HG03575 (cell line): ENCODE measurements at regions not wholly inside any gene's neighbourhood (a gene's known extent, or its start where the extent isn't known, plus 50 kb on each side); places are given as distances from the start of the nearest gene placed in this dataset.
"Not testable (repeated sequence)": the region's sequence is repeated elsewhere in the genome, so short reads cannot be mapped to it uniquely, and the experiment has no call there.

ENCODE experiments used
- ATAC-seq: cut with Tn5 transposase; IDR thresholded peaks from one replicate; pipeline ENCODE4 v1.9.1; 2021; ENCODE audit not compliant: unreplicated experiment, insufficient number of reproducible peaks, low FRiP score; ENCODE audit errors: extremely low read depth

DNA sequence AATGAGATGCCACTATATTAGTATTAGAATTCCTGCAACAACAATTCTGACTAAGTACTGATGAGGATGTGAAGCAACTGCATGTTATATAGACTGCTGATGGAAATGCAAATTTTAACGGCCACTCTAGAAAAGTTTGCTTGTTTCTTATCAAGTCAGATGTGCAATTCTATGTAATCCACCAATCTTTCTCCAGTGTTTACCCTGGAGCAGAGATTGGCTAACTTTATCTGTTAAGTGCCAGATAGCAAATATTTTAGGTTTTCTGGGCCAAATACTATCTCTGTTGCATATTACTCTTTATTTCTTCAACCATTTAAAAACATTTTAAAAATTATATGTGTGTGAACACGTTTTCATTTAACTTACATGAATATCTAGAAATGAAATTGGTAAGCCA lies 586.9 kb downstream of the FAM181B start:
- no peak for ATAC-seq

DNA sequence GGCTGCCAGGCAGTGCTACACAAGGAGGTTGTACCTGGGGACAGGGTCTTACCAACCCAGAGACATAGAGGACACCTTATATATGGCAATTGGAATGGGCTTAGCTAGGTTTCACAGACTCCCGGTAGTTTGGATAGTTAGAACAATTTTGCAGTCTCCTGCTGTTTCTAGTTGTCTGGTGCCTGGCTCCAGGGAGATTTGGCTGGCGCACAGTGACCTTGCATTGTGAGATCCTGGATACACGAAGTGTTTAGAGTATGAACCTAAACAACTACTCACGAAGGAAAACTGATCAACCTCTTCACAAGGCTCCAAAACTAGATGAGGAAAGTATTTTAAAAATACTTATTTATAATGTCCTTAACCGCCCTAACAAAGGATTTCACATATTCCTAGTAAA lies 614.7 kb downstream of the FAM181B start:
- ATAC-seq: no peak

DNA sequence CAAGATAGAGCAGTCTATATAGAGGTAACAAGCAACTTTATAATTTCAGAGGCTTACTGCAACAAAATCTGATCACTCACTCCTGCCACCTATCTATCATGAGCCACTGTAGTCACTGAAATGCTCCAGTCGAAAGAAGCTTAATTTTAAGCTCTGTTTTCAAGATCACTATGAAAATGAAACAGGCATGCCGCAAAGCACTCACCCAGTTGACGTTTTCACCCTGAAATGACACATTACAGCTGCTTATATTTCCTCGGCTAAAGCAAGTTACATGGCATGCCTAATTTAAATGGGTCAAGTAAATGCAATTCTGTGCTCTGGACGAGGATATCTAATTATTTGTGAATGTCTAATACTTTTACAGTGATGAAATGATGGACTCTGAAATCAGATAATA lies 616.3 kb downstream of the FAM181B start:
- no peak for ATAC-seq

DNA sequence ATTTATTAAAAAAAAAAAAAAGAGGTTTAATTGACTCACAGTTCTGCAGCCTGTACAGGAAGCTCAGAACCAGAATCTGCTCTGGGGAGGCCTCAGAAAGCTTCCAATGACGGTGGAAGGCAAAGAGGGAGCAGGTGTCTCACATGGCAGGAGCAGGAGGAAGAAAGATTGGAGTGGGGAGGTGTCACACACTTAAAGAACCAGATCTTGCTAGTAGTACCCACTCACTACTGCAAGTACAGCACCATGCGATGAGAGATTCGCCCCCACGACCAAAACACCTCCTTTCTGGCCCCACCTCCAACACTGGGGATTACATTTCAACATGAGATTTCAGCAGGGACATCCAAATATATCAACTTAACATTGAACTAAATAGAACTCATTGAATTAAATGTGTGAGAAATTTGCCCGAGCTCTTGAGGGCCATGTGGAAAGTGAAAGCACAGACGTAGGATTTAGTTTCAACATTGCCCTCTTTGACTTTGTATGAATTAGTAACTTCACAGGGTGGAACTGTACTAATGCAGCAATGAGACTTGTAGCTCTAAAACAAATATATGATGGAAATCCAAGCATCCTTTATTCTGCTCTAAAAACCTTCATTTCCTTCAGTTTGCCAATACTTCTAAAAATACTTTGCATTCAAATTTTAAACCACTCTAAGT lies 628.2 kb downstream of the FAM181B start:
- no peak for ATAC-seq

DNA sequence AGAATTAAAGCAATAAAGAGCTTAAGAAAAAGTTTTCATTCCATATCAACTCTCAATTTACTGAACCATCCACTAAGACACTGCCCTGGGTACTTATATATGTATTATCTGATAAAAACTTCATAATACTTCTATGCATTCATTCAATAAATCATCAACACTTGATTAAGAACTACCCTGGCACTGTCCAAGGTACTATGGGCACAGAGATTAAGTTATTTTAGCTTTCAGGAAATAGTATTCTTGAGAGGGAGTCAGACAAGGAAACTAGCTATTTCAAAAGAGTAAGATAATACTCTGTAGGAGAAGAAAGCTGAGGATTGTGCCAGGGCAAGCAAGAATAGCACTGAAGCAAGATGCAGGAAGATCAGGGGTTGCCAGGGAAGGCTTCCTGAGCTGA lies 640.8 kb downstream of the FAM181B start:
- no peak for ATAC-seq

DNA sequence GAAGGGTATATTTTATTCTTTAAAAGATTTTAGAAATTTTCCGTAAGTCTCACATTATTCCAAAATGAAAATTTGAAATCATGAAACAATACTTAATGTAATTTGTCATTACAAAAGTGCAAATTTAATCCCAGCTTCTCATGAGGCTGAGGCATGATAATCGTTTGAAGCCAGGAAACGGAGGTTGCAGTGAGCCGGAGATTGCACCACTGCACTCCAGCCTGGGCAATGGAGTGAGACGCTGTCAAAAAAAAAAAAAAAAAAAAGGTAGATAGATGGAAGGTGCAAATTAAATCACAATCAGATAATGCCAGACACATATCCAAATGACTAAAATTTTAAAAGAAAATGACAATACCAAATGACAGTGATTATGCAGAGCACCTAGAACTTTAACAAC lies 644.2 kb downstream of the FAM181B start:
- ATAC-seq: no peak

DNA sequence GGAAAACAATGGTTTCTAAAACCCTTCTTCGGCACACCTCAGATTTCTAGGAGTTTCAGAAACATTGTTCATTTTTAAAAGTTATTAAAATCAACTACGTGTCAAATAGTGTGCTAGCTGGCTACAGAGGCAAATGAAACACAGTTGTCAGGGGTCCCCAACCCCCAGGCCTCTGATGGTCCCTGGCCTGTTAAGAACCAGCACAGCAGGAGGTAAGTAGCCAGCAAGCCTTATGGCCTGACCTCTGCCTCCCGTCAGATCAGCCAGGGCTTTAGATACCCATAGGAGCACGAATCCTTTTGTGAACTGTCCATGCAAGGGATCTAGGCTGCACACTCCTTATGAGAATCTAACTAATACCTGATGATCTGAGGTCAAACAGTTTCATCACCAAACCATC lies 648.2 kb downstream of the FAM181B start:
- ATAC-seq: no peak

DNA sequence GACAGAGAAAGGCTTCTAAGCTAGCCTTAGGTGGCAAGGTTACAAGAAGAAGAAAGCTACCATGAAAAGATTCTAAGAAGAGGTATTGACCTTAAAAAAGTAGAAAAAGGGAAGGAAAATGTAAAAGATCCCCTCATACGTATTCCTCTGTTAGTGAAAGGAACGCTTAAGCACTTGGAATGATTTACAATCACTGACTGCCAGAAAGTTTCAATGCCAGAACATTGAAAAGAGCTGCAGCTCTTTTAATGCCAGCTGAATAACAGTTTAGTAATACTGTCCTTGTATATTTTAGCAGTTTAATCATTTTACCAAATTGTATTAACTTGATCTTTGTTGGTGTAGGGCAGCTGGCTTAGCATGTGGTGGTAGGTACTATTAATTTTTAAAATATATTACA lies 650.7 kb downstream of the FAM181B start:
- no peak for ATAC-seq

DNA sequence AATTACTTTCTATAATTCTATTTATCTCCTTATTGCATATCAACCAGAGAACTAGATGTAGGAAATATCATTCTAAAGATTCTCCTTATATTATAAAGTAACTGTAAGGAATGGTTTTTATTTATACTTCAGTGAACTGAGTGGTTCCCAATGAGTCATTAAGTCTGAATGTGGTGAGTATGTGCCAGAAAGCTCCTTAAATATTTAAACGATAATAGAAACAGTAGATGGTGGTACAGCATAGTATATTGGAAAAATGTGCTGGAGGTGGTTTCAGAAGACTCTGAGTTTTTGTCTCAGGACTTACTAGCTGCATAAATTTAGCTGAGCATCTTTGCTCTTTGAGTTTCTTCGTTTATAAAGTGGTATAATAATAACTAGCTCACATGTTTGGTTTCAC lies 653.5 kb downstream of the FAM181B start:
- no peak for ATAC-seq

DNA sequence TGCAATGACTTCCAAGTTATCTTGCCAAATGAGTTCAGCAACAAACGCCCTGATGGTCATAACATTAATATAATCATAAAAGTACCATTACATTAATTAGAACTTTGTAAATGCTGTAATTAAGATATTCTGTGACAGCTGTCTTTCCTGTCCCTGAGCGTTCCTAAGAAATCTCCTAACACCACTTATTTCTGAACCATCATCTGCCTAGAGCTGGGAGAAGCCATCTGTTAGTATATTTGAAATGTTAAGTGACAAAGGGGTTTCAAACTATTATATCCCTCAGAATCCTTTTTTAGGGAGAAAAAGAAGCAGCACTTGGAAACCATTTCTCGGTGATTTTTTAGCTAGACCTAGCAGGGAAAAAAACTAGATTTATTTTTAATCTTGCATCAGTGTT lies 657.5 kb downstream of the FAM181B start:
- ATAC-seq: no peak

DNA sequence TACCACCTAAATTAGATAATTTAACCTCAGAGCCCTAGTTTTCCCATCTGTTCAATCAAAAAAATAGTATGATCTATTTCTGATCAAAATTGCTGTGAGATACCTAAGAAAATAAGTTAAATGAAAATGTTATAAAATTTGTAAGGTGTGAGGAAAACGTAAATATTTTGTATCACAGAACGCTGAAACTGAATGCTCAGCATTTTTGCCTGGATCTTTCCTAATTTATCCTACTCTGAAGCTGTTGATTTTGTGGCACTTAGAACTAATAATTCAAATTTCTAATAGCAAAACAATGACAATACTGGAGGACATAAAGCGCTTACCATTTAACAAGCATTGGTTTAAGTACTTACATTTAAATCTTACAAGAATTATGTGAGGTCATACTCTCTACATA lies 674.2 kb downstream of the FAM181B start:
- no peak for ATAC-seq

DNA sequence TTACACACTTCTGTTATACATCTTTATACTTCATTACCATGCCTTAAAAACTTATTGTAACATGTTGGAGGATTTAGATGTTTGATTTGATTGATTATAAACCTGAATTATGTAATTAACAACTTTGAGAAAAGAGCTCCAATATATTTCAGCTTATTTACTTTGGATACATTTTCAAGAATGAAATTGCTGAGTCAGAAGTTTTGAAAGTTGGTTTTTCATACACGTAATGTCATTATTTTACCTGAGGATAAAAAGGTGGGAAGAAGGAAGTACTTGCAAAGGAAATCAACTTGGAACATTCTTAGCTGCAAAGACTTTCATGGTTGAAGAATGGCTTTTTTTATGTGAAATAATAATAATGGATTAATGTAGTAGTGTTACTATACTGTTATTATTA lies 677.2 kb downstream of the FAM181B start:
- no peak for ATAC-seq

DNA sequence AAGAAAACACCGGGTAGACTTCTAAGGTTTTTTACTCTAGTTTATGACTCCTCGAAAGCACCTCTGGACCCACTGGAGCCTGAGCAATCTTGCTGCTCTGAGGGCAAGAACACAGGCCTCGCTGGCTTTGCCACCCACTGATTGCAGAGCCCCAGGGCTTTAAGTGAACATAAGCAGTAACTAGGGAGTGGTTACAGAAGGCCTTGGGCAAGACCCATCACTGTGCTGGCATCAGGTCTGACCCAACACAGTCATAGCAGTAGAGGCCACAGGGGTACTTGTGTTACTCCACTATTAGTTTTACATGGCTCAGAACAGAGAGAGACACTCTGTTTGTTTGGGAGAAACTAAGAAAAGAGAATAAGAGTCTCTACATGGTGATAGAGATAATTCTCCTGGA lies 684.5 kb downstream of the FAM181B start:
- ATAC-seq: no peak

DNA sequence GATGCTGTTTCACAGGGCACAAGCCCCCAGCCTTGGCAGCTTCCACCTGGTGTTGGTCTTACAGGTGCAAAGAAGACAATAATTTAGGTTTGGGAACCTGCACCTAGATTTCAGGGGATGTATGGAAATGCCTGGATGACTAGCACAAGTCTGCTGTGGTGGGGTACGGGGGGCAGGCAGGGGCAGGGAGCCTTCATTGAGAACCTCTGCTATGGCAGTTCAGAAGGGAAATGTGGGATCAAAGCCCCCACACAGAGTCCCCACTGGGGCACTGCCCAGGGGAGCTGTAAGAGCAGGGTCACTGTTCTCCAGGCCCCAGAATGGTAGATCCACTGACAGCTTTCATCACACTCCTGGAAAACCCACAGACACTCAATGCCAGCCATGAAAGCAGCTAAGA lies 686.5 kb downstream of the FAM181B start:
- ATAC-seq: no peak

DNA sequence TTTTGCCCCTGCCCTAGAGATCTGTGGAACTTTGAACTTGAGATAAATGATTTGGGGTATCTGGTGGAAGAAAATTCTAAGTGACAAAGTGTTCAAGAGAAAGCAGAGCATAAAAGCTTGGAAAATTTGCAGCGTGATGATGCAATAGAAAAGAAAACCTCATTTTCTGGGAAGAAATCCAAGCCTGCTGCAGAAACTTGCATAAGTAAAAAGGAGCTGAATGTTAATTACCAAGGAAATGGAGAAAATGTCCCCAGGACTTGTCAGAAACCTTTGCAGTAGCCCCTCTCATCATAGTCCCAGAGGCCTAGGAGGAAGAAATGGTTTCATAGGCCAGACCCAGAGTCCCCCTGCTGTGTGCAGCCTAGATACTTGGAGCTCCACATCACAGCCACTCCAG lies 686.9 kb downstream of the FAM181B start:
- no peak for ATAC-seq

DNA sequence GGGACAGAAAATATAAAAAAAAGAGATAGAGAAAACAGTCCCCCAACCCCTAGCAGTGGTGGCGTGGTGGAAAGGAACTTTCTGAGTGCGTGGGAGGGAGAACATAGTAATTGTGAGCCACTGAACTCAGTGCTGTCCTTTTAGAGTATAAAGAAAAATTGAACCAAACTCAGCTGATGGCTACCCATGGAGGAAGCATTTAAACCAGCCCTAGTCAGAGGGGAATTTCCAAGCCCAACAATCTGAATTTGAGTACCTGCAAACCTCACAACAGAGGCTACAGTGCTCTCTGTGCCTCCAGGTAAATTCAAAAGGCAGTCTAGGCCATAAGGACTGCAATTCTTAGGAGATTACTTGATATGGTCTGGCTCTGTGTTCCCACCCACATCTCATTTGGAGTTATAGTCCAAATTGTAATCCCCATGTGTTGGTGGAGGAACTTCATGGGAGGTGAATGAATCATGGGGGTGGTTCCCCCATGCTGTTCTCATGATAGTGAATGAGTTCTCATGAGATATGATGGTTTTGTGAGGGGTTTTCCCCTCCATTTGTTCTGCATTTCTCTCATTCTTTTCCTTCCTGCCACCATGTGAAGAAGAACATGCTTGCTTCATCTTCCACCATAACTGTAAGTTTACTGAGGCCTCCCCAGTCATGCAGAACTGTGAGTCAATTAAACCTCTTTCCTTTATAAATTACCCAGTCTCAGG lies 687.8 kb downstream of the FAM181B start:
- no peak for ATAC-seq

DNA sequence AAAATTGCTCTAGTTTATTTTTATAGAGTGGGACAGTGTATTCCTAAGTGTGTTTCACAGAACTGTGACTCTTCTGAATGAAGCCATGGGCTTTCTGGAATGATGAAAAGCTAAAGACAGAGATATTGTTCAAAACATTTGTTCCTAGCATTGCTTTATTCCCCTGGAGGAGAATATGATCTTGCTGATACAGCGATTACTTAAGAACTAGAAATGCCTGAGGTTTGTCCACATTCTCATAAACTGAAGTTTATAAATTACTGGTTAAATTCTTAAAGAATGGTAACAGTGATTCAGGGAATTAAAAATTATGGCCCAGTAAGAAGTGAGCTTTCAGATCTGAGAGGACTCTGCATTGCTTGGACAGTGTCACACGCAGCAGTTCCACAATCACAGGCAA lies 690.3 kb downstream of the FAM181B start:
- no peak for ATAC-seq

DNA sequence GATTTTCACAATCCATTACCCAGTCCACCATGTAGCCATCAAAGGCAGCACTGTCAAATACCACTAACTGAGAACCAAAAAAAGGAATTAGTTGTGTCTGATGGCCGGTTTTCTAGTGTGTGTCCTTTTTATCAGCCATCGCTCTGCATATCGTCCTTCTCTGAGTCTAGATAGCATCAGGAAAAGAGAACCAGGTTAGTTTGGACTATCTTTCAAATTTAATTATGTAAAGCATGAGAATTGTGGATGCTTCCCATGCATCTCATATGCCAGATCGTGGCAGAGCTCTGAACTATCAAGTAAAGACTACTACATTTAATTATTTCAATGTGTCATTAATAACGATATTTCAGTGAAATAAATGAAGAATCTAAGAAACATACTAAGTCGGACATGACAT lies 691.9 kb downstream of the FAM181B start:
- no peak for ATAC-seq

DNA sequence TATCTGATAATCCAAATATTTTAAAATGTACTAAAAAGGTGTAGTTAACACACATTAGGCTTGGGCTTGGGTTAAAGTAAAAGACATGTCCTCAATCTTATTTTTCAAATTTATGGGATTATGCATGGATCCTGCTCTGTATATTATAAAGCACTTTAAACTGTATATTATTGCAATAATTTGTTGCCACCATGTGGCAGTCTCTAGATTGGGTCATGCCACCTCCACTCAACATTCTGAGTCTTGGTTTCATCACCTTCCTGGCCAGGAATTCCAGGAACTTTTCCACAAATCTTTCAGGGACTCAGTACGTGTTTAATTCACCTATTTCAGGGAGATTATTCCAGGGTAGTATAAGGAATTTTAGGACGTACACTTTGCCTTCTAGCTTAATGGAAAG lies 695.5 kb downstream of the FAM181B start:
- no peak for ATAC-seq

DNA sequence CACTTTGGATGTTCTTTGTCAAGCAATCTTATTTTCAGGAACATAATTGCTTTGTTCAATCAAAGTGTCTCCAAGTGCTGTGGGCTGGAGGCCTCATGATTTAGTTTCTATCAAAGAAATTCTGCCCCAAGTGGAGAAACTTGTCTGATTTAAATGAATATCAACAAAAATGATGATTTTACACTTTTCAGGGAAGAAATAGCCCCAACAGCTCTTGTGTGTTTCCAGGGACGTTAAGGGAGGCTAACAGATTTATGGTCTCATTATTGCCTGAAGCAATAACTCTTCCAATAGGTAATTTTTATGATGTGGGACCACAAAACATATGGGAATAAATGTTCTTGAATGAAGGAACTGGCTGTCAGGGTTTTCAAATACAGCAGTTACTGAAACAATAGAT lies 699.1 kb downstream of the FAM181B start:
- ATAC-seq: no peak

DNA sequence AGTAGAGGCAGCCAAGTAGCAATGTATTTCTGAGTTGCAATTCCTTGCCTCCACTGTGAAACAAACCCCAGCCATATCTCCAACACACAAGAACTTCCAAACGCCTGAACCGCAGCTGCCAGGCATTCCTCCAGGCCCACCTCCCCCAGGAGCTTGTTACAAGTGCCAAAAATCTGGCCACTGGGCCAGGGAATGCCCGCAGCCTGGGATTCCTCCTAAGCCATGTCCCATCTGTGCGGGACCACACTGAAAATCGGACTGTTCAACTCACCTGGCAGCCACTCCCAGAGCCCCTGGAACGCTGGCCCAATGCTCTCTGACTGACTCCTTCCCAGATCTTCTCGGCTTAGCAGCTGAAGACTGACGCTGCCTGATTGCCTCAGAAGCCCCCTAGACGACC lies 706.3 kb downstream of the FAM181B start:
- not testable (repeated sequence) for ATAC-seq
